HG03575 (cell line): ENCODE measurements at regions not wholly inside any gene's neighbourhood (a gene's known extent, or its start where the extent isn't known, plus 50 kb on each side); places are given as distances from the start of the nearest gene placed in this dataset.

ENCODE experiments used
- ATAC-seq: cut with Tn5 transposase; IDR thresholded peaks from one replicate; pipeline ENCODE4 v1.9.1; 2021; ENCODE audit not compliant: unreplicated experiment, insufficient number of reproducible peaks, low FRiP score; ENCODE audit errors: extremely low read depth

DNA sequence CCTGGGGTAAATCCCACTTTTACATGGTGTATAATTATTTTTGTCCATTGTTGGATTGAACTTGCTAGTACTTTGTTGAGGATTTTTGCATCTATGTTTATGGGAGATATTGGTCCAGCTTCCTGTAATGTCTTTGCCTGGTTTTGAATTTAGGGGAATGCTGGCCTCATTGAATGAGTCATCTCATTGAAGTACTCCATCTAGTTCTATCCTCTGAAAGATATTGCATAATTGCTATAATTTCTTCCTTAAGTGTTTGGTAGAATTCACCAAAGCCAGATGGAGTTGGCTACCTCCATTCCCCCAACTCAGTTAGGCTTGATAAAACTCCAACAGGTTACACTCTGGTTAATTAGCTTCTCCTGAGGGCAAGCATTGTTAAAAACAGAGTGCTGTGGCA is 237.4 kb upstream of the TGFBR2 start:
- no peak for ATAC-seq

DNA sequence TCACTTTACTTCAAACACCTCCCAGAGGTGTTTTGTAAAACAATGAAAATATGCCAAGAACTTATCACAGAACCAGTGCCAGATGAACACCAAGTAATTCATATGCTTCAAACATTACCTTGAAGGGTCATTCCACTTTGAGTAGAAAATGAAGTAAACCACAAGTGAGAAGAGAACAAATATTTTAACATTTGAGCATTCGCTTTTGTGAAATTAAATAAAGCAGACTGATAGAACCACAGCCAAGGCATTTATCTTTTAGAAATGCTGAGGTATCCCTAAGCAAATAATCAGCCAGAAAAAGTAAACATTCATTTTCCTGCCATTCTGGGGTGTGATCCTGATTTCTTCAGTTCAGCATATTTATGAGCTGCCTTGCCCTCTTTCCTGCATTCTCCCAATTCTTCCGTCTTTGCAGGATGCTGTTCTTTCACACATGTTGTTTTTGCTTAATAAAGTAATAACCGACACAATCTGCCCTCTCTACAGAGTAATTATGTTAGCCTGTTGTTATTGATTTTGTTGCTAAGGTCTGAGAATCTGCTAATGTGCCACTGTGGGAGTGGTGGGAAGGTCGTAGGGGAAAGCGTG is 235.6 kb upstream of the TGFBR2 start:
- no peak for ATAC-seq

DNA sequence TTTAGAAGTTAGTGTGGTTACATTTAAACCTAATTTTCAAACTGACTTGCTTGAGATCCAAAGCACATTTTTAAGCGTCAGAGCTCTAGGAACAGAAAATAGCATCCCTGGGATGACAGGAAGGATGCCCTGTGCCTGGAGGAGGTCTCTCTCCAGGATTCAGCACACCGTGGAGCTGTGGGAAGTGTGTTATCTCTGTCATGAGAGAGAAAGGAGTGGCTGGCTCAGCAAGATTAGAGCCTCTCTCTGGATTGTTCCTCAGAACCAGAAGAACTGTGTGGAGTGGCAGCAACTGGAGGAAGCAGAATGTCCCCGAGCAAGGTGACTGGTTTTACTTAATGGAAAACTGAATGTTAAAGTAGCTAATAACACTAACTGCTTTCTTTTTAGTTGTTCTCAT is 233.6 kb upstream of the TGFBR2 start:
- no peak for ATAC-seq

DNA sequence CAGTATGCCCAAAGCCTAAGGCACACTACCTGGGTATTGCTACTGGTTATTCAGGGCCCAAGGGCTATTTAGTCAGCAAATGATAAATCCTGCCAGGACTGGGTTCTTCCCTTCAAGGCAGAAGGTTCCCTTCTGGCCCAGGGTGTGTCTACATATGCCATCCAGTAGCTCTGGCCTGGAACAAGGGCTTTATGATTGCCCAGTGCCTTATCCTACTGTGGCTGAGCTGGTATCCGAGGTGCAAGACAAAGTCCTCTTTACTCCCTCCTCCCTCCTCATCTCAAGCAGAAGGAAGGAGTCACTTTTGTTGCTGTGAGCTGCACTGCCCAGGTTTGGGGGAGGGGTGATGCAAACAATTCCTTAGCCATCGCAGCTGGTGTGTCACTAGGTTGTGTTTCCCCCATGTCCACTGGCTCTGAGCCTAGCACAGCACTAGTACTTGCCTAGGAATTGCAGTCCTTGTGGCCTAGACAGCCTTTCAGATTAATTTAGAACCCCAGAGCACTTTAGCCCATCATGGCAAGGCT is 221.8 kb upstream of the TGFBR2 start:
- ATAC-seq = no peak

DNA sequence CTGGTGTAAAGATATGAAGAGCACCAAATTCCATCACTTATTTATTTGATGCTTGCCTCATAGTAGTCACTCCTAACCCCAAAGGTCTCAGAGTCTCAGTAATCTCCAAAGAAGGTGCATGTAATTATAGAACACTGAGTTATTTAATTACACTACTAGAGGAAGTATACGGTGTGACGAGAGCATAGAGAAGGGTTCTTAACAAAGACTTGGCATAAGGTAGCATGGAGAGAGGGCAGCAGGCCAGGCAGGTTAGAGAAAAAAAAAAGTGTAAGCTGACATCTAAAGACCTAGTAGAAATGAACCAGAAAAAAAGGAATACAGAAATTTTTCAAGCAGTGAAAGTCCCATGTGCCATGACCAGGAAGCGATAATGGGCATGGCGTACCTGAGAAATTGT is 213.3 kb upstream of the TGFBR2 start:
- no peak for ATAC-seq

DNA sequence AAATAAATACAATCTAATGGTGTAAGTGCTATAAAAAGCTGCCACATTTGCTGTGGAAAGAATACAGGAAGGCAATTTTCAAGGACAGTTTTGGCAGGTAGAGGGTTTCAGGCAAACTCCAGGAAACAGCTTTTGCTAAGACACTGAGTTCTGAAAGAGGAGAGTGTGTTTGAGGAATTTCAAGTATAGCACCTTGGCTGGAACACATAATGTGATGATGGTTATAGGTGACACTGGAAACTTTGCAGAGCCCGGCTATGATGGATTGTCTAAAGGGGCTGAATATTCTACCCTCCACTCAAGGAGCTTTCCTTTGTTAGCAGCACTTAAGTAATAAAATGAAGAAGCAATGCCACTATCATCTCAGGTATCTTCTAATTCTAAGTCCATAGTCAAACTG is 209.4 kb upstream of the TGFBR2 start:
- ATAC-seq = no peak

DNA sequence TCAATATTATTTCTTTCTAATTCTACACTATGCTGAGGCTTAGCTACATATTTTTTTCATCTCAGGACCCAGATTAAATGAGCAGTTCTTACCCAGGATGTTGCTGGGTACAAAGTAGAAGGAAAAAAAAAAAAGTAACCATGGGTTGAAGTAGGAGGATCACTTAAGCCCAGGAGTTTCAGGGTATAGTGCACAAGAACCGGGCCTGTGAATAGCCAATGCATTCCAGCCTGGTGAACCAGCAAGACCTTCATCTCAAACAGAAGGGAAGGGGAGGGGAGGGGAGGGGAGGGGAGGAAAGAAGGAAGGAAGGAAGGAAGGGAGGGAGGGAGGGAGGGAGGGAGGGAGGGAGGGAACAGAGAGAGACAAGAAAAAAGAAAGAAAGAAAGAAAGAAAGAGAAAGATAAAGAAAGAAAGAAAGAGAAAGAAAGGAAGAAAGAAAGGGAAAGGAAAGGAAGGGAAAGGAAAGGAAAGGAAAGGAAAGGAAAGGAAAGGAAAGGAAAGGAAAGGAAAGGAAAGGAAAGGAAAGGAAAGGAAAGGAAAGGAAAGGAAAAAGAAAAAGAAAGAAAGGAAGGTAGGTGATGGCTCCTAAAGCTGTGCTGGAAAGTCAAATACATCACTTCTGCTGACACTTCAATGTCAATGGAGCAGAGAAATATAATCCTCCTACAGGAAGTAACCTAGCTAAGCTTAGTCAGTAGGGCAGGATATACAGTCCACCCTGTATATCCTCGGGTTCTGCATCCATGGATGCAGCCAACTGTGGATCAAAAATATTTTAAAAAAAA is 206.8 kb upstream of the TGFBR2 start:
- ATAC-seq = no peak

DNA sequence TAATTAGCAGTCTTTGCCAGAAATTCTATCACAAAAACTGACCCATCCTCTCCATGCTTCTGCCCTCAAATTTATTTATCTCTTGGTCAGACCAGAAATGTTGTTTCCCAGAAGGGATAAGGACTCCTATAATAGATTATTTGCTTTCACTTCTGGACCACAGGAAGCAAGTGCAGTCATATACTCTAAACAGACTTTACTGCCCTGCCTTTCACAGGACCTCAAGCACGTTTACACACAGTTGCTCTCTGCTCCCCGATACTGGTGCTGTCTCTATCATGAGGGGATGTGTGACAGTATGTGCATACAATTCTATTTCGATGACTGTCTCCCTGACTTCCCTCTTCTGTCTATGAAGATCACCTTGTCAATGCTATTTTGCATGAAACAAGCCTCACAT is 205.5 kb upstream of the TGFBR2 start:
- no peak for ATAC-seq

DNA sequence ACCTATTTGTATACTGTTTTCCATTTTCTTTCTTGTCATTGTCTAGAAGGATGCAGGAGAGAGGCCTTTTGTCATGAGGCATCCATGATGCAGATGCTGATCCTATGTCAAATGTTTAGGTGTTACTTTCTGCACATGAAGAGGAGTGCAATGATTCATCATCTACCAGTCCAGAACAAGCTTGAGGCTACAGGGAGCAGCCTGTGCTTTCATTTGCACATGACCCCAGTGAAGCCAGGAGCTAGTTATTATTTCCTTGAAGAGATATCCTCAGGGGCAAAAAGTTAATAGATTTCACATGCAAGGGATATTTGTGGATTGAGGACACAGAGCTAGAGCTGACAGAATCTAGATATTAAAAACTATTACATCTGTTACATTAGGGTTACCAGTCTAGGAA is 204.4 kb upstream of the TGFBR2 start:
- no peak for ATAC-seq

DNA sequence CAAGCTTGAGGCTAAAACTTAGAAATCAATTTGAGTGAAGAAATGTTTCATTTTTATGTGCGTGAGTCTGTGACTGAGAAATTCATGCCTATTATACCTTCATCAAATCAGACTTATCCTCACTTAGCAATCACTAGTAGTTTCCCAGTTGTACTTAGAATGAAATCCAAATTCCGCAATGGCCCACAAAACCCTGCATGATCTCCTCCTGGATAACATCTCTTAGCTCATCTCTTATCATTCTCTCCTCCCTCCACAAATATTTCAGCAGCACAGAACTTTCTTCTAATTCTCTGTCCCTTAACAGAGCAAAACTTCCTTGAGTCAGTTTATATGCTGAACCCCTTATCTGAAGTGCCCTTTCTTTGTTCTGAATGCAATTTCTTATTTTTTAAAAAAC is 198.8 kb upstream of the TGFBR2 start:
- no peak for ATAC-seq

DNA sequence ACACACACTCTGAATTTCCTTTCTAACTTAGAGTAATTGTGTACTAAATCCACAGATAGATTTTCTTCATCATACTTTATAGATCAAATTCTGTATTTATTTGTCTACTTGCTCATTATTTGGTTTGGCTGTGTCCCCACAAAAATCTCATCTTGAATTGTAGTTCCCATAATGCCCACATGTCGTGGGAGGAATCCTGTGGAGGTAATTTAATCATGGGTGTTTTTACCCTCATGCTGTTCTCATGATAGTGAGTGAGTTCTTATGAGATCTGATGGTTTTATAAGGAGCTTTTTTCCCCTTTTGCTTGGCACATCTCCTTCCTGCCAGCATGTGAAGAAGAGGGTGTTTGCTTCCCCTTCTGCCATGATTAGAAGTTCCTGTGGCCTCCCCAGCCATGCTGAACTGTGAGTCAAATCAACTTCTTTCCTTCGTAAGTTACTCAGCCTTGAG is 198.3 kb upstream of the TGFBR2 start:
- no peak for ATAC-seq

DNA sequence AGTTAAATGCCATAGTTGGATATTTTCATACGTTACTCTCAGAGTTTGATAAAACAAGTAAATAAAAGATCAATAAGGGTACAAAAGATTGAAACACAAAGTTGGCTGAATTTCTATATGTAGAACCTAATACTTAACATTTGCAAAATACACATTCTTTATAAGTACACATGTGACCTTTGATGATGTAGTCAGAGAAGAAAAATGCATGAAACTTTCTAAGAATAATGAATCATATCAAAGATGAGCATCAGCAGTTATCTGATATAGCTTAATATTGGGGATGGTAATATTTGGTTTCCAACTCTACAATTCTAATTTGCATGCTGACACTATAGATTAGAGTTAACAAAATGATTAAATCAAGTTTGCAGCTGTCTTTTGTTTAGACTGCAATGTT is 188.0 kb upstream of the TGFBR2 start:
- ATAC-seq = no peak

DNA sequence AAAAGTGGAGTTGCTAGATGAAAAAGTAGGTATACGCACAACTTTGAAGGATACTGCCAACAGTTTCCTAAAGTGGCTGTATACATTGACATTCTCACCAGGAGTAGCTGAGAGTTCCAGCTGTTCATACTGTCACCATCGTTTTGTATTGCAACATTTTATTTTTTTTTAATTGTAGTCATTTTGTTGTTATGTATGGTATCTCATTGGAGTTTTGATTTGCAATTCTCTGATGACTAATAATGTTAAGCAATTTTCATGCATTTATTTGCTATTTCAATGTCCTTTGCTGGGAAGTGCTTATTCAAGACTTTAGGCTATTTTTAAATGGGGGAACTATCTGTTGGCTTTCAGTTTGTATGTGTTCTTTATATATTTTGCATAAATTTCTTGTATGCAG is 185.1 kb upstream of the TGFBR2 start:
- no peak for ATAC-seq

DNA sequence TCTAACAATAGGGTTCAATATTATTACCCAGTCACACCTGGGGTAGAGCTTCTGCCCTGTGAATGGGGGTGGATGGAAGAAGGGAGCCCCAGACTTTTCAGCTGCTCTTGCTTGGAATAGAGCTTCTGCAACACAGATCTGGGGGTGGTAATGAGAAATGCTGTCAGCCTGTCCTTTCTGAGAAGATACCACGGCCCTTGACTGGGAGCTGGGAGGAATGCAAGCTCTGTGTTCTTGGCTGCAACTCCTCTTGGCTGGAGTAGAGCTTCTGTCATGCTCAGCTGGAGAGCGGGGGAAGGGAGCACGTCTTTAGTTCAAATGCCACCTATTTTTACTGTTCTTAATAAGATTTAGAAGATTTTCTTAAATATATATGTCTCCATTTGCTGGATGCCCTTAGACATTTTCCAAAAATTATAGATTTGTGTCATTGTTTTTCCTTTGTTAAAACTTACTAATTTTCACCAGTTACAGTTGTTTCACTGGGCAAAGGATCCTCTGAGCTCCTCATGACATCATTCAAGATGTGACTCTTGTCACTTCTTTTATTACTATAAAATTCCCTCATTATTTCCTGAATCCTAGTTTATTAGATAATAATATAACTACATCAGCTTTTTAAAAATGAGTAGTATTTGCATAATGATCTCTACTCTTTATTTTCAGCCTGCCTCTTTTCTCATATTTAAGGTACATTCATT is 180.0 kb upstream of the TGFBR2 start:
- ATAC-seq = no peak

DNA sequence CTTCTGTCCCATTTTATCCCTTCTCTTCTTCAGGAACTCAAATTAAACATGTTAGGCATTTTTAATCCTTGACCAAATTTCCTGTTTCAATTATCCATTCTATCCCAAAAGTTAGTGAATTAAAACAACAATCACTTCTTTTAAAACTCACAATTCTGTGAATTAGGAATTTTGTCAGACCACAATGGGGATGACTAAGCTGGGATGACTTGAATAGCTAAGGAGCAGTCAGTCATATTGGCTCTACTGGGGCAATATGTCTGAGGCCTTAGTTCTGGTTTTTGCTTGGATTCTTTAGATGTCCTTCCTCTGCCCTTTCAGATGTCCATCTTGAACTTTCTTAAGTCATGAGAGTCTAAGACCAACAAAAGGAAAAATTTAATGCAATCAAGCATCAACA is 178.2 kb upstream of the TGFBR2 start:
- no peak for ATAC-seq

DNA sequence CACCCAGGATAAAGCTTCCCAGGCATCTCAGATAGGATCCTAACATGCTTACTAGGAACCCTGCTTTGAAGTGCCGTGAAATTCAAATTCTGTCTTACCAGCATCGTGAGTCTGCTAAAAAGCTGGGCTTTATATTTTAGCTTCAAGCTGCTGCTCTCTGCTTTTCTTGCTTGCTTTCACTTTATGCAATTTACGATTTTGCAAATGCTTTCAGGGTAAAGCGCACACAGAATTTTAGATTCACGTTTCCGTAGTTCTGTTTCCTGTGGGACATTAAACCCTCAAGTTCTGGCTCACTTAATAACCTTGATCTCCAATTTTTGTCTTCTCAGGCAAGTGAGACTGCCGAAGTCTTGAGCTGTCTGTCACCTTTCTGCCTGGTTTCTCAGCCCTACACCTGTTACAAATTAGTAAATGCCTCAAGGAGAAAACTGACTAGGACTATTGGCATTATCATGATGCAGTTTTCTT is 170.5 kb upstream of the TGFBR2 start:
- no peak for ATAC-seq

DNA sequence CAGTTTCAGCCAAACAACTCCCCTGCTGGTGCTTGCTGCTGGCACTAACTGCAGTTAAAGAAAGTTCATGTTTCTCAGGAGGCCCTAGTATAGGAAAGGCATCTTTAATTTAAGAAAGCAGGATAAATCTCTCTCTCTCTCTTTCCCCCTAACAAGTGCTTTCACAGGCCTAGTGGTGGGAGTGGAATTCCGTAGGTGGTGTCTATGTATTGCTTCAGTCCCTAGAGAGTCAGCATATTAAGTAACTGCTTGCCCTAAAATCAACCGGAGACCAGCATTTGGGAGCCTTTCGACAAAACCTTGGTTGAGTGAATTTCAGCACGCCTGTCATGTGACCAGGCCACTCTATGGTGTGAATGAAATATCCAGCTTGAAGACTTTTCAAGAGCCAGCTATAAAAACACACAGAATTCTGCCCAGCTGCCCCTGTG is 169.2 kb upstream of the TGFBR2 start:
- ATAC-seq = no peak

DNA sequence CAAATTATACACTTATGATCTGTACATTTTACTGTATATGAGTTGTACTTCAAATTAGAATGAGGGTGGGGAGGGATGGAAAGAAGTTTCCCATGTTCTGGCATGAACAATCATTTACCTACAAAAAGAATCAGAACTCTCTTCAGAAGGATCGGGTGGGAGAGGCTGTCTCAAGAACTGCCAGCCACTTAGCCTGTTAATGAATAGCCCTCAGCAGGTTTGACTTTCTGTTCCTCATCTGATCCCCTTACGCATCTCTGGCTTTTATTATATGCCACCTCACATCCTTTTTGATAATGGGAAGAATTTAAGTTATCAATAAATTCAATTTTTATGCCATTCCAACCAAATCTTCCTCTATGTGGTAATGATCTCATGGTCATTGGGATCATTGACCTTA is 168.3 kb upstream of the TGFBR2 start:
- ATAC-seq = no peak

DNA sequence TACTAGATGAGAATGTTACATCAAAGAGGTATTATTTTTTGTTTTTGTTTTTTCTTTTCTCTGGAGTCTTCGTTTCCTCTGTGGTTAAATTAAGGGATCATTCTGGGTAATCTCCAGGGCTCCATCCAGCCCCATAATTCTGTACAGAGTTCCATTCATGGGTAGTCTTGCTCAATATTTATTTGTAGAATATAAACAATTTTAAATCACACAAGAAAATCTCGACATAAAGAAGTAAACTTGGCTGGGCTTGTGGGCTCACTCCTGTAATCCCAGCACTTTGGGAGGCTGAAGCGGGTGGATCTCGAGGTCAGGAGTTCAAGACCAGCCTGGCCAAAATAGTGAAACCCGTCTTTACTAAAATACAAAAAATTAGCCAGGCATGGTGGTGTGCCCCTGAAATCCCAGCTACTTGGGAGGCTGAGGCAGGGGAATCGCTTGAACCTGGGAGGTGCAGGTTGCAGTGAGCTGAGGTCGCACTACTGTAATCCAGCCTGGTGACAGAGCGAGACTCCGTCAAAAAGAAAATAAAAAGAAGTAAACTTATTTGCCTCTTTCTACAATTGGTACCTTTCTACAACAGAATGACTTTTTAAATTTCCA is 166.8 kb upstream of the TGFBR2 start:
- no peak for ATAC-seq
